IPS-20b (cell line): ENCODE measurements at regions not wholly inside any gene's neighbourhood (a gene's known extent, or its start where the extent isn't known, plus 50 kb on each side); places are given as distances from the start of the nearest gene placed in this dataset.

Experiments
- H3K27ac ChIP-seq: one replicate; pipeline ENCODE4 v1.5.1; 2013; ENCODE audit warnings: low read length
- H3K27me3 ChIP-seq: 2 replicates; pipeline ENCODE4 v1.6.1; 2013; ENCODE audit warnings: mild to moderate bottlenecking, low read length, inconsistent platforms; ENCODE audit not compliant: insufficient read depth
- H3K36me3 ChIP-seq: 2 replicates; pipeline ENCODE4 v1.6.1; 2013; ENCODE audit warnings: low read depth, mild to moderate bottlenecking, inconsistent platforms, low read length, moderate library complexity; ENCODE audit not compliant: insufficient read depth
- H3K4me1 ChIP-seq: 2 replicates; pipeline ENCODE4 v1.6.1; 2013; ENCODE audit warnings: mild to moderate bottlenecking, control low read depth, inconsistent platforms, low read length, moderate library complexity; ENCODE audit not compliant: insufficient read depth
- H3K4me3 ChIP-seq: 2 replicates; pipeline ENCODE4 v1.5.1; 2013; ENCODE audit warnings: mild to moderate bottlenecking, low read length, inconsistent platforms
- H3K9ac ChIP-seq: 2 replicates; pipeline ENCODE4 v1.6.1; 2013; ENCODE audit warnings: low read depth, mild to moderate bottlenecking, inconsistent platforms, low read length, moderate library complexity
- H3K9me3 ChIP-seq: 2 replicates; pipeline ENCODE4 v1.6.1; 2013; ENCODE audit warnings: mild to moderate bottlenecking, low read depth, low read length, inconsistent platforms; ENCODE audit not compliant: insufficient read depth

DNA sequence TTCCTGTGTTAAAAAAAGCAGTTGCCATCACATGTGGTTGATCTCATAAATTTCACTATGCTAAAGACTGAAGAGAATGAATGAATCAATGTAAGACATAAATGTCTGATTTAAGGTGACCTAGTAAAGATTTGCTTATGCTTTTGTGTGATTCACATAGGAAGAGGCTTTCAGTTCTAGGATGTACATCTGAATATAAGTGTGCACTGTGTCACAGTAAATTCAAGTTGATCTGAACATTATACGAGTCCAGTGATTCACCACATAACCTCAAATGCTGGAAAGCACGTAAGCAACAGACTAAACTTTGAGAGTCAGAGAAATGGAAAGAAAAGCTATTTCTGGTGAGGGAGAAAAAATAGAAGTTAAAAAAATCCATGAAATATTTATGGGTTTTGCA, 567.9 kb downstream of the EPHA5 start:
- Histone ChIP-seq H3K9ac (no peak overlapping the region), H3K27me3 (no peaks in the 10 kb centered on the region), H3K4me3 (no peak overlapping the region), H3K27ac (no peak overlapping the region), H3K9me3 (peaks cover 3% of the 10 kb centered on the region; the same call in 1 of the 2 replicates), H3K36me3 (no peaks in the 10 kb centered on the region), H3K4me1 (no peaks in the 10 kb centered on the region)

DNA sequence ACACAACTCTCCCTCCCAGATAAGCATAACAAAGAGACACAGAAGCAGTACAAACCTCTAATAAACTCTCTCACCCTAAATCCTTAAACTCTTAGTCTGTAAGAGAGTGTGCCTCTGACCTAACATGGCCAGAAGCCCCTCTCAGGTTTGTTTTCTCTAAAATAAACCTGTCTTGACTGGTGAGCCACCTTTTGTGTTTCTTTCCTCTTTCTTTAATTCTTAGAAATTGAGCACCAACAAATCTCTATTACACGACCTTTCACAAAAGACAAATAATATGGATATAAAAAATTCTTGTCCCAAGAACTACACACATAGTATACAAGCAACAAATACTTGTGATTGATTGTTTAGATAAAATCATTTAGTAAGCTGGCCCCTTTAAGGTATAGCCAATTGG, 573.7 kb downstream of the EPHA5 start:
- Histone ChIP-seq H3K4me3 (no peak overlapping the region), H3K9me3 (peaks cover 18% of the 10 kb centered on the region; the same call in 1 of the 2 replicates), H3K27ac (no peak overlapping the region), H3K4me1 (no peaks in the 10 kb centered on the region), H3K27me3 (no peaks in the 10 kb centered on the region), H3K36me3 (no peaks in the 10 kb centered on the region), H3K9ac (no peak overlapping the region)

DNA sequence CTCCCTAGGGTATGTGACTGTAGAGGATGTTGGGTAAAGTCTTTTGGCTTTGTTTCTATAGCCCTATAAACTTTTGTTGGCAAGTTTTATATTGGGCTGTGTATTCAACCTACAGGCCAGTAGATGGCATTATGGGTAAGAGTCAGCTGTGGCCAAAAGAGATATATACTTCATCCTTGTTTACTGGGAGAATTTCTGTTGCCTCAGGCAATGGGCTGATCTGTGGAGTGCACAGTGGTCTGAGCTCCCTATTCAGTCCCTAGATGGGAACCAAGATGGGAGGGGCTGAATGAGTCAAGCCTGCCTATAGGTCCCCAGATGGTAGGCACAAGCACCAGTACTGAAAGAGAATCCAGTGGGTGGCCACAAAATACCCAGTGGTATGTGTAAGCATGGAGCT, 580.6 kb downstream of the EPHA5 start:
- no peak overlapping the region for H3K27ac ChIP-seq
- H3K4me1 ChIP-seq, result no peaks in the 10 kb centered on the region
- no peak overlapping the region for H3K4me3 ChIP-seq
- no peaks in the 10 kb centered on the region for H3K36me3 ChIP-seq
- H3K9ac ChIP-seq, result no peak overlapping the region
- no peaks in the 10 kb centered on the region for H3K27me3 ChIP-seq
- H3K9me3 ChIP-seq, result peaks cover 11% of the 10 kb centered on the region

DNA sequence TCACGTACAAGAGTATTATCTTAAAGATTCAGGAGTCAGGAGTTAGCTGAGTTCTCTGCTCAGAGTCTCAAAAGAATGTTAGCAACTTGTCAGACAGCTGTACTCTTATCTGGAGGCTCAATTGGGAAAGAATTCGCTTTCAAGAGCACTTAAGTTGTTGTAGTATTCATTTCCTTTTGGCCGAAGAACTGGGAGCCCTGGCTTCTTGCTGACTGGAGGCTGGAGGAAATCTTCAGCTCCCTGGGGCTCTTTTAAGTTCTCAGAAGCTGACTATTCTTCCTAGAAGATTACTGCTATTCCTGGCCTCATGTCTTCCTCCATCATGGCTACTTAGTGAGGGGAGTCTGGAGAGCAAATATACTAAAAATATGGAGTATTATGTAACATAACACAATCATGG, 587.2 kb downstream of the EPHA5 start:
- Histone ChIP-seq H3K36me3 (no peaks in the 10 kb centered on the region), H3K4me3 (no peak overlapping the region), H3K27ac (no peak overlapping the region), H3K27me3 (no peaks in the 10 kb centered on the region), H3K9me3 (peaks cover 11% of the 10 kb centered on the region), H3K9ac (no peak overlapping the region), H3K4me1 (no peaks in the 10 kb centered on the region)

DNA sequence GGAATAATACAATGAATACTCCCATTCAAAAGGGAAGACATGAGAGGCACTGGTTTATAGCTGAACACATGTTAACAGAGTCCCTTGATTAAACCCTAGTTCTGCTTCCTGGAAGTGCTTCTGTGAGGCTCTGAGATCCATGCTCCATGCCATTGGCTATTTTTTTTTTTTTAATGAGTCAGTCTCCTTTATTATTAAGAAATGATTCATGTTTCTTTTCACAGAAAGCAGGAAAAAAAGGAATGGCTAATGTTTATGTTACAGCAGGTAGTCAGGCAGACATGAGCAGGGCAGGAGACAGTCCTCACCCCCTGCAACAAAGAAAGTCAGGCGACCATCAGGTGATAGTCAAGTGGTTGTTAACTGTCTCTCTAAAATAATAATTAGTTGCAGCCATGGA, 598.7 kb downstream of the EPHA5 start:
- no peaks in the 10 kb centered on the region for H3K36me3 ChIP-seq
- H3K4me3 ChIP-seq, result no peak overlapping the region
- H3K9ac ChIP-seq, result no peak overlapping the region
- peaks cover 9% of the 10 kb centered on the region; the same call in 1 of the 2 replicates for H3K9me3 ChIP-seq
- H3K27ac ChIP-seq, result no peak overlapping the region
- H3K27me3 ChIP-seq, result no peaks in the 10 kb centered on the region
- no peaks in the 10 kb centered on the region for H3K4me1 ChIP-seq

DNA sequence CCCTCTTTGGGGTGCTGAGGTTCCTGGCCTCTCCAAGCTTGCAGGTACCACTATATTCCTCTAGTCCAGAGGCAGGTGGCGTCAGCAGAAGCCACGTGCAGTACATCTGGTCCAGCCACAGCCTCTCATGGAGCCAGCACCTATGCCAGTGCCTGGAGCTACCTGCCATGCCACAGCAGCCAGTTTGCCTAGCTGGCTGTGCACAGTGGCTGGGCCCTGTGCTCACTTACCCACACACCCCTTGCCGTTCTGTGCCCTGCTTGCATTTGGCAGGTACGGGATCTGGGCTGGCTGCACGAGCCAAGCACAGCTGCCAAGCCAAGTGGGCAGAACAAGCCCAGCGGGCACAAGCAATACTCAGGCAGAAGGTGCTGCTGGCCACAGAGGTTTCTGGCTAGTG, 601.1 kb downstream of the EPHA5 start:
- H3K9me3 ChIP-seq, result peaks cover 9% of the 10 kb centered on the region; the same call in 1 of the 2 replicates
- no peaks in the 10 kb centered on the region for H3K36me3 ChIP-seq
- H3K4me3 ChIP-seq, result no peak overlapping the region
- no peak overlapping the region for H3K9ac ChIP-seq
- no peaks in the 10 kb centered on the region for H3K27me3 ChIP-seq
- no peak overlapping the region for H3K27ac ChIP-seq
- H3K4me1 ChIP-seq, result no peaks in the 10 kb centered on the region

DNA sequence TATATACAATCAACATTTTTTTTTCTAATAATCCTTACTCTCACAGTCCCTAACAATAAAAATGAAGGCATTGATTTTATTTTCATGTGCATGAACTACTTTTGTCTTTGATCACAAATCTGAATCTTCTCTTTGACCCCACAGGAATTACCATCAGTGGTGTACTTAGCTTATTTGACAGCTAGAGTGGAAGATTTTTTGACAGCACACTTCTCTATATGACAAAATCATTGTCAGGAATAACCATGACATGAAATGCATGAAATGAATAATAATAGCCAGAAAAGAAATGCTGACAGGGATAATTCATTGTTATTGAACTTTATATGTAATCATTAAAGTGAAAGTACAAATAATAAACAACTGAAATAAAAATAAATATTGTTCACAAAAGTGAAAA, 604.2 kb downstream of the EPHA5 start:
- no peaks in the 10 kb centered on the region for H3K36me3 ChIP-seq
- no peak overlapping the region for H3K27ac ChIP-seq
- H3K4me3 ChIP-seq, result no peak overlapping the region
- no peaks in the 10 kb centered on the region for H3K27me3 ChIP-seq
- H3K9ac ChIP-seq, result no peak overlapping the region
- H3K4me1 ChIP-seq, result no peaks in the 10 kb centered on the region
- H3K9me3 ChIP-seq, result no peaks in the 10 kb centered on the region

DNA sequence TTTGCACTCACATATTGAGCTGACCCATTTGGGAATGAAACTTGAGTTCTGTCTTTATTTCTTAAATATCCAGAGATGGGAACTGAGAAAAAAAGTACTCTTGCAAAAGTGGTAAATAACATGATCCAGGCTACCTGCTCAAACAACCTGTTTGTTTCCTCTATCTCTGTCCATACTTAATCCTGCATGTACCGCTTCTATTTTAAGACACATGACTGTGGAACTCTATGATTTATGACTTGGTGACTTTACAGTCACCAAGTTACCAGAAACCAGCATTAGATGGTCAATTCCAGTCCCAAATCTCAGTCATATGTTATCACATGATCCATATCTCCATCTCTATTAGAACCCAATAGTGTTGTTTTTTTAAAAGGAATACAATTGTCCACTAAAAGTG, 606.7 kb downstream of the EPHA5 start:
- Histone ChIP-seq H3K27ac (no peak overlapping the region), H3K27me3 (no peaks in the 10 kb centered on the region), H3K36me3 (no peaks in the 10 kb centered on the region), H3K4me1 (no peaks in the 10 kb centered on the region), H3K9ac (no peak overlapping the region), H3K9me3 (no peaks in the 10 kb centered on the region; the same call in 1 of the 2 replicates), H3K4me3 (no peak overlapping the region)

DNA sequence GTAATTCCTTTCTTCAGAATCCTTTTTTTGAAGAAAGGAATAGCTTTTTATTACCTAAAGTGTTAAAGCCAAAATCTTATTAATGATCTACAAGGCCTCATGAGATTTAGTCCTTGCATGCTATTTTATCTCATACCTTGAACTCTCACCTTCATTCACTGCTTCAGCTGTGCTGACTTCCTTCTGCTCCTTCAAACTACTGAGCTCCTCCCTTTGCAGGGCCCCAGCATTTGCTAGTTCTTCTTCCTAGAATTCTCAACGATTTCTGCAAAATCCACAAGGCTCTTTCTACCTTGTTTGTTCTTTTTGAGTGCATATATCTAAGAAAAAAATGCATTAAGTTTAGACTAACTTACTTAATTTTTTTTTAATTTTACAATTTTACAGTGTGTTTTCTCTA, 619.5 kb downstream of the EPHA5 start:
- Histone ChIP-seq H3K4me3 (no peak overlapping the region), H3K27ac (no peak overlapping the region), H3K9ac (no peak overlapping the region), H3K4me1 (0 out of 2 replicates have a peak, but pooled peaks cover 2% of the 10 kb centered on the region), H3K27me3 (no peaks in the 10 kb centered on the region), H3K9me3 (no peaks in the 10 kb centered on the region), H3K36me3 (no peaks in the 10 kb centered on the region)

DNA sequence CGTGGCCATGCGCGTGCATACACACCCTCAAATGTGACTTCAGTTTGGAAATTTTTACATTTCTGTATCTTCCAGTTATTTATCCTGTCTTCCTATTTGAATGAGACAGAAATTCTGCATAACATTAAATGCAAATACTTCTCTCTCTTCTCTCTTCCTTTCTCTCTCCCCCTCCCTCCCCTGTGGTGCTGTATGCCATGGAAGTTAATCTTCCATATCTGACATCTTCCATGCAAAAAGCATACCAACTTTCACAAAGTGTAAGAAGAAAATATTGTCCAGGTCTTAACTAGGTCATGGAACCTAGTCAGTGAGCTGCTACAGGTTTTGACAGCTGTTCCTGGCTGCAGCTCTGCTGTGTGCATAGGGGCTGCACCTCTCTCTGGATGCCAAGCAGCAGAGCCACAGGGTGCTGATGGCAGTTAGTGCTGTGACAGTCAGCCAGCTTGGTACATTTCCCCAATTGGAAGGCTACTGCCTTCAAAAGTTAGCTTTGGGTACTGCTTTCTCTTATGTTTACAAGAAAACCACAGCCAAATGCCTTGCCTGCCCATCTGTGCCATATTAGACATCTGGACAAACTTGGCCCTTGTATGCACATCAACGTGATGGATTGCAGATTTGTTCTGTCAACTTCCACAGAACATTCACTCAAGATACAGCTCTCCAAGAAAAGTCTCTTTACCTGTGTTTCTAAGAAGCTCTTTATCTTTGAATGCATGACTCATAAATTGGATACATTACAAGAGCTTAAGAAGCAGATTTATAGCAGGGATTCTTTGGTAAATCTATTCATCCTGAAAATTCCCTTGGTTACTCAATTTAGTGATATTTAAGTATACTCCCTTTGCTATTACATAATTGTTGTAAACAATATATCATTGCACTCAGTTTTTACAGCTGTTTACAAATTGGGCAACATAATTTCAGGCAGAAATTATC, 623.8 kb downstream of the EPHA5 start:
- Histone ChIP-seq H3K4me1 (0 out of 2 replicates have a peak, but pooled peaks cover 2% of the 10 kb centered on the region), H3K9ac (no peak overlapping the region), H3K36me3 (no peaks in the 10 kb centered on the region), H3K27me3 (no peaks in the 10 kb centered on the region), H3K4me3 (no peak overlapping the region), H3K9me3 (no peaks in the 10 kb centered on the region), H3K27ac (no peak overlapping the region)

DNA sequence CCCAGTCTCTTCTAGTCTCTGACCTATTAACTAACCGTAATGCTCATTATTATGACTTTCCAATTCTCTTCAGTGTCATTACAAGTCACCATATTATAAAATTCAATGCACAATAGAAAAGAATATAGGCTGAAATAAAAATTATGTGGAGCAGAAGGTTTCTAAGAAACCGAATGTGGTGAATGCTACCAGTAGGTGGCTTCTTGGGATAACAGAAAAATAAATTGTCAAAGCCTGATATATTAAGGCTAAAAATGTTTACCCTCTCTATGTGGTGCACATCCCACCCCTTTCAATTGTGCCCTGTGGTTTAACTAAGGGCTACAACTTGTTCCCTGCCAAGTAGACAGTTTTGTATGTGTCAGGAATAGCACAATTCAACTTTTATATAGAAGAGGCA, 624.6 kb upstream of the TECRL start:
- no peak overlapping the region for H3K4me3 ChIP-seq
- no peaks in the 10 kb centered on the region for H3K36me3 ChIP-seq
- H3K27me3 ChIP-seq, result no peaks in the 10 kb centered on the region
- no peaks in the 10 kb centered on the region; the same call in 1 of the 2 replicates for H3K9me3 ChIP-seq
- no peak overlapping the region for H3K27ac ChIP-seq
- peaks cover 3% of the 10 kb centered on the region; the same call in 1 of the 2 replicates for H3K4me1 ChIP-seq
- no peak overlapping the region for H3K9ac ChIP-seq

DNA sequence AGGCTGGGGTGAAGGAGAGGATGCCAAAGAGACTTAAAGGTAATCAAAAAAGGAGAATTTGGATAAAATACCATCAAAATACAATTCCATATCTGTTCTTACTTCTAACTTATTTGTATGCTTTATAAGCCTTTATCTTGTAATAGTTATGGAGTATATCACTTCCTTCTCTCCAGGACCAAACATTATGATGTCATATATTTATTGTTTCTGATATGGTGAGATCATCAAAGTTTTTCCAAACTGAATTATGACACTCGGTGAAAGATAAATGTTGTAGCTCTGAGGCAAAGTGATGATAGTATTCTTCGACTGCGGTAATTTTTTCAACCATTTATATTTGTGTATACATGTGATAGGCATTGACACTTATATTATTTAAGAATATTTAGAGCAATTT, 619.3 kb upstream of the TECRL start:
- no peaks in the 10 kb centered on the region for H3K36me3 ChIP-seq
- no peaks in the 10 kb centered on the region for H3K4me1 ChIP-seq
- H3K4me3 ChIP-seq, result no peak overlapping the region
- H3K27ac ChIP-seq, result no peak overlapping the region
- peaks cover 5% of the 10 kb centered on the region; the same call in 1 of the 2 replicates for H3K9me3 ChIP-seq
- no peak overlapping the region for H3K9ac ChIP-seq
- no peaks in the 10 kb centered on the region for H3K27me3 ChIP-seq
